ENCODE measurements at regions not wholly inside any gene's neighbourhood (a gene's known extent, or its start where the extent isn't known, plus 50 kb on each side); places are given as distances from the start of the nearest gene placed in this dataset.
A peak's percentile ranks its signal among the peaks of the same experiment; 100 is the strongest.

DNA sequence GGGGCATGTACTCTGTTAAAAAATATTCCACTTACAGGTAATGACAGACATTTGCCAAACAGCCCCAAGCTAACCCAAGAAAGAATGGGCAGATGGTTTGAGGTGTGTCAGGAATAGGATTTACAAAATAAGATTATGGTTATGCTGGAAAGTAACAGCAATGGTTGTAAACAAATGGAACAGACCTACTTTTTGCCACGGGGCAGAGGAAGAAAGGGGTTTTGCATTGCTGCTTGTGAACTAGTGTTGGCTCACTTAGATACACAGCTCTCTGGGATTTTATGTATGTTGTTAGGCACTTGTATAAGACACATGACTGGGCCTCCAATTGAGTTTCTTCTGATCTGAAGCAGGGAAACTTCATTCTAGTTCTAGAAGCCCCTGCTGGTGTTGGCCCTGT, 191.5 kb upstream of the GDNF start:
- Mint-ChIP-seq H3K27ac (ENCODE audit: low read depth, unreplicated experiment) (no peak overlapping the region), H3K4me3 (ENCODE audit: unreplicated experiment) (no peak overlapping the region), H3K9me3 (ENCODE audit: unreplicated experiment) (no peaks in the 10 kb centered on the region), H3K4me1 (ENCODE audit: insufficient read depth, unreplicated experiment) (peaks cover 11% of the 10 kb centered on the region), H3K27me3 (ENCODE audit: insufficient read depth, unreplicated experiment) (no peaks in the 10 kb centered on the region), H3K36me3 (ENCODE audit: insufficient read depth, unreplicated experiment) (no peaks in the 10 kb centered on the region)
- POLR2A ChIA-PET: no interaction called here
- DNase-seq (ENCODE audit: unreplicated experiment): no peak
- no TSS peak for BruUV-seq (replicated peaks)
- CTCF ChIA-PET: no interaction called here
- TF ChIP-seq, protein P1, sequence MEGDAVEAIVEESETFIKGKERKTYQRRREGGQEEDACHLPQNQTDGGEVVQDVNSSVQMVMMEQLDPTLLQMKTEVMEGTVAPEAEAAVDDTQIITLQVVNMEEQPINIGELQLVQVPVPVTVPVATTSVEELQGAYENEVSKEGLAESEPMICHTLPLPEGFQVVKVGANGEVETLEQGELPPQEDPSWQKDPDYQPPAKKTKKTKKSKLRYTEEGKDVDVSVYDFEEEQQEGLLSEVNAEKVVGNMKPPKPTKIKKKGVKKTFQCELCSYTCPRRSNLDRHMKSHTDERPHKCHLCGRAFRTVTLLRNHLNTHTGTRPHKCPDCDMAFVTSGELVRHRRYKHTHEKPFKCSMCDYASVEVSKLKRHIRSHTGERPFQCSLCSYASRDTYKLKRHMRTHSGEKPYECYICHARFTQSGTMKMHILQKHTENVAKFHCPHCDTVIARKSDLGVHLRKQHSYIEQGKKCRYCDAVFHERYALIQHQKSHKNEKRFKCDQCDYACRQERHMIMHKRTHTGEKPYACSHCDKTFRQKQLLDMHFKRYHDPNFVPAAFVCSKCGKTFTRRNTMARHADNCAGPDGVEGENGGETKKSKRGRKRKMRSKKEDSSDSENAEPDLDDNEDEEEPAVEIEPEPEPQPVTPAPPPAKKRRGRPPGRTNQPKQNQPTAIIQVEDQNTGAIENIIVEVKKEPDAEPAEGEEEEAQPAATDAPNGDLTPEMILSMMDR (IDR thresholded peaks at IDR 0.05; ENCODE audit: unreplicated experiment): no peak
- intact Hi-C loops (cut with micrococcal nuclease): no loop called here

DNA sequence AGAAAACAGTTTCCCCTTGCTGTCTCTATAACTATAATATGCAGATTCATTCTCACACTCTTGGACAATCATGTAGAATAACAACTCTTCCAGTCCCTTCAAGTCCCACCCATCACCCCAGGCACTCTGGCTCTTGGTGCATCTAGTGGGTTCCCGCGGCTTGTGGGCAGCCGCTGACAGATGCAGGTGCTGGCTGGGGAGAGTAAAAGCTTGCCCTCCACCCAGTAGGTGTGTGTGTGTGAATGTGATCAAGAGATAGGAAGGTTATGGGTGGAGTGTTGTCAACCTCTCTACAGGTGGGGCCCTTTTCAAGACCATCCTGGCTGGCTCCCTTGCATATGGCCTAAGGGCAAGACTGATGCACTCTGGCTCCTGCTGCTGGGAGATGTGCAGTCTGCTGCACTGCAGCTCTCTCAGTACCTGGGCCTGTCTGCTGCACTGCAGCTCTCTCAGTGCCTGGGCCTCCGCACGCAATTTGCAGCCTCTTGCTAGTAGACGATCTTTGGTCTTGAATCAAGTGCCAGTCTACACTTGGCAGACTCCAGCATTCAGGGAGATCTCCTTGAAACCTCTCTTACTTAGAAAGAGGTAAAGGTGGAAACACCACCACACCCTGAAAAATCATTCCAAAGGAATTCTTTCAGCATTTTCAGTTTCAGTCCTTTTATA, 189.7 kb upstream of the GDNF start:
- DNase-seq (ENCODE audit: unreplicated experiment): no peak
- no peaks in the 10 kb centered on the region for H3K36me3 Mint-ChIP-seq (ENCODE audit: insufficient read depth, unreplicated experiment)
- intact Hi-C loops (cut with micrococcal nuclease): no loop called here
- no peaks in the 10 kb centered on the region for H3K9me3 Mint-ChIP-seq (ENCODE audit: unreplicated experiment)
- no peak overlapping the region for H3K4me3 Mint-ChIP-seq (ENCODE audit: unreplicated experiment)
- peaks cover 11% of the 10 kb centered on the region for H3K4me1 Mint-ChIP-seq (ENCODE audit: insufficient read depth, unreplicated experiment)
- ChIA-PET POLR2A (interaction anchor here (0.6 kb wide), 1 partner anchor 16 kb away, joined by 3 read pairs; no protein-coding TSS in a partner anchor), CTCF (interaction anchor here (1.6 kb wide), 1 partner anchor 163 kb away, joined by 8 read pairs; no protein-coding TSS in a partner anchor)
- H3K27ac Mint-ChIP-seq (ENCODE audit: low read depth, unreplicated experiment): peak overlapping the region; percentile 36
- no TSS peak for BruUV-seq (replicated peaks)
- TF ChIP-seq, protein P1 (IDR thresholded peaks at IDR 0.05; ENCODE audit: unreplicated experiment): no peak
- H3K27me3 Mint-ChIP-seq (ENCODE audit: insufficient read depth, unreplicated experiment): no peaks in the 10 kb centered on the region

DNA sequence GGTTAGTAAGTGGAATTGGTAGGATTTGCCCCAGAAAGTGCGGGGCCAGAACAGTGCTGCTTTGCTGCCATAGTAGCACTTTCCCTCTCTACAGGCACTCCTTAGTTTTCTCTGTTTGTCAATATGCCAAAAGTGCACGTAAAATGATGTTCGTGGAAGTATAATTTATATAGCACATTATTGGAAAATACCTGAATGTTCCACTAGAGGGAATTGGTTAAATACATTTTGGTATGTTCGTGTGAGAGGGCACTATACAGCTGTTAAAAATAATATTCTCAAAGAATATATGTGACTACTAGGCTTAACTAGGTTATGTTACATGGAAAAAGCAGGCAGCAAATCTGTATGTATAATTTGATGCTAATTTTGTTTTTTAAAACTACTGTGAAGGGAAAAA, 184.0 kb upstream of the GDNF start:
- no peaks in the 10 kb centered on the region for H3K27me3 Mint-ChIP-seq (ENCODE audit: insufficient read depth, unreplicated experiment)
- H3K4me3 Mint-ChIP-seq (ENCODE audit: unreplicated experiment): no peak overlapping the region
- no peaks in the 10 kb centered on the region for H3K4me1 Mint-ChIP-seq (ENCODE audit: insufficient read depth, unreplicated experiment)
- H3K27ac Mint-ChIP-seq (ENCODE audit: low read depth, unreplicated experiment): no peak overlapping the region
- TF ChIP-seq, protein P1 (IDR thresholded peaks at IDR 0.05; ENCODE audit: unreplicated experiment): no peak
- no TSS peak for BruUV-seq (replicated peaks)
- no peaks in the 10 kb centered on the region for H3K9me3 Mint-ChIP-seq (ENCODE audit: unreplicated experiment)
- no peaks in the 10 kb centered on the region for H3K36me3 Mint-ChIP-seq (ENCODE audit: insufficient read depth, unreplicated experiment)
- ChIA-PET CTCF (interaction anchor here (0.7 kb wide), 1 partner anchor 41 kb away, joined by 7 read pairs; no protein-coding TSS in a partner anchor), POLR2A (no interaction called here)
- no peak for DNase-seq (ENCODE audit: unreplicated experiment)
- intact Hi-C loops (cut with micrococcal nuclease): loop anchor here (1.0 to 5.0 kb wide), 2 partner anchors 170 to 186 kb away; no protein-coding TSS in a partner anchor

DNA sequence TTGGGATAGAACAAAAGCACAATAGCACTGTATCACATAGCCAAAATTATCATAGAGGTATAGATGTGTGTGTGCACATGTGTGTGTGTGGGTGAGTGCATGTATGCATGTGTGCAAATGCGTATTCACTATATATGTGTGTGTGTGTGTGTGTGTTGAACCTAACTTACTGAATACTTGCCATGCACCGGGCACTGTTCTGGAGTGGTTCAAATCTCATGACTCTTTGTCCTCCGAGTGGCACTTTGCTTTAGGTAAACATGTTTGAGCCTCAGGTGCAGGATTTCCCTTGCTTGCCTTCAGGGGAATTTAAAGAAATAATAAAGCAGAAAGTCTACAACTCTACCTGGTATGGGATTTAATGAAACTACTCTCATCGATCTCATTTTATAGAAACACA, 183.5 kb upstream of the GDNF start:
- Mint-ChIP-seq H3K27me3 (ENCODE audit: insufficient read depth, unreplicated experiment) (no peaks in the 10 kb centered on the region), H3K36me3 (ENCODE audit: insufficient read depth, unreplicated experiment) (no peaks in the 10 kb centered on the region), H3K4me1 (ENCODE audit: insufficient read depth, unreplicated experiment) (no peaks in the 10 kb centered on the region), H3K27ac (ENCODE audit: low read depth, unreplicated experiment) (no peak overlapping the region), H3K4me3 (ENCODE audit: unreplicated experiment) (no peak overlapping the region), H3K9me3 (ENCODE audit: unreplicated experiment) (no peaks in the 10 kb centered on the region)
- POLR2A ChIA-PET: no interaction called here
- CTCF ChIA-PET: interaction anchor here (0.6 to 0.7 kb wide), 2 partner anchors 34 to 40 kb away, joined by 3 to 7 read pairs; no protein-coding TSS in a partner anchor
- no peak for DNase-seq (ENCODE audit: unreplicated experiment)
- TF ChIP-seq, protein P1 (IDR thresholded peaks at IDR 0.05; ENCODE audit: unreplicated experiment): no peak
- intact Hi-C loops (cut with micrococcal nuclease): loop anchor here (5.0 kb wide), 1 partner anchor 186 kb away; no protein-coding TSS in a partner anchor
- BruUV-seq (replicated peaks): no TSS peak
